GM10248 (cell line): ENCODE measurements at regions not wholly inside any gene's neighbourhood (a gene's known extent, or its start where the extent isn't known, plus 50 kb on each side); places are given as distances from the start of the nearest gene placed in this dataset.

Experiments used
- CTCF ChIA-PET: fragments of 300-600 bp; sonication (Branson Sonifier 250); formaldehyde crosslinking; extraction: SDS; loops from one replicate; lab custom pipeline; 2021; ENCODE audit warnings: antibody characterized with exemption; lab: Yijun Ruan, JAX
- POLR2A ChIA-PET: fragments of 350-650 bp; sonication (Branson Sonifier 250); formaldehyde crosslinking; extraction: SDS; loops from one replicate; lab custom pipeline; 2020; ENCODE audit warnings: antibody characterized with exemption; lab: Yijun Ruan, JAX
- DNase-seq: peaks from one replicate; pipeline ENCODE4 v3.0.0; 2012; ENCODE audit errors: extremely low spot score
- CTCF ChIP-seq: IDR thresholded peaks from 2 replicates; pipeline ENCODE4 v1.5.1; 2012; ENCODE audit warnings: mild to moderate bottlenecking, low read depth; ENCODE audit errors: extremely low read depth, missing control alignments, control extremely low read depth

GRCh38 chr7:136174477-136175125 is 197.4 kb upstream of the MTPN start:
- POLR2A ChIA-PET = no interaction called here
- no peak for TF ChIP-seq CTCF
- CTCF ChIA-PET = interaction anchor here (0.9 kb wide), 1 partner anchor 10 kb away, joined by 3 read pairs; no protein-coding TSS in a partner anchor
- no peak for DNase-seq

DNA sequence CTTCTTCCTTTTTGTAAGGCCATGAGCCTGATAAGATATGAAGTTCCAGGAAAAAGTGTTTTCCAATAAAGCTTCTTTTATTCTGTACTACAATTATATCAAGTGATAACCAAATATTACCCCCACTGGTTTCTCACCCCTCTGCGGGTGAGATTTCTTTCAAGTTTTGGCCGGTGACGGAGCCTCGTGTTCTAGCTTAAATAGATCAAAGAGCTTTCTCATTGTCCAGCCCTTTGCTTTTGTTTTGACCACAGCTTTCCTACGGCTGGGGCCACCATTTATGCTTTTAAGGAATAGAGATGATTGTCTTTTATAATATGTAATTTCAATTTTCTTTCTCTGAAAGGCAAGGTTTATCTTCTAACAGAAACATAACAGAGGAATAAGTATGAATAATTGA is 196.7 kb upstream of the MTPN start:
- no peak for TF ChIP-seq CTCF
- POLR2A ChIA-PET = no interaction called here
- CTCF ChIA-PET = interaction anchor here (0.9 kb wide), 1 partner anchor 9 kb away, joined by 3 read pairs; no protein-coding TSS in a partner anchor
- no peak for DNase-seq

- ChIA-PET CTCF (interaction anchor here (1.0 to 3.9 kb wide), 3 partner anchors 7 to 56 kb away, joined by 4 to 21 read pairs (median 4); no protein-coding TSS in a partner anchor), POLR2A (no interaction called here)
- no peak for TF ChIP-seq CTCF
- DNase-seq = no peak
These were observed 194.1 kb upstream of the MTPN start for GRCh38 chr7:136171233-136171632.

- POLR2A ChIA-PET = no interaction called here
- TF ChIP-seq CTCF = no peak
- CTCF ChIA-PET = interaction anchor here (0.8 to 3.9 kb wide), 3 partner anchors 9 to 16 kb away, joined by 3 to 21 read pairs (median 6); no protein-coding TSS in a partner anchor
- DNase-seq = no peak
These were observed 191.7 kb upstream of the MTPN start for GRCh38 chr7:136168821-136169220.

DNA sequence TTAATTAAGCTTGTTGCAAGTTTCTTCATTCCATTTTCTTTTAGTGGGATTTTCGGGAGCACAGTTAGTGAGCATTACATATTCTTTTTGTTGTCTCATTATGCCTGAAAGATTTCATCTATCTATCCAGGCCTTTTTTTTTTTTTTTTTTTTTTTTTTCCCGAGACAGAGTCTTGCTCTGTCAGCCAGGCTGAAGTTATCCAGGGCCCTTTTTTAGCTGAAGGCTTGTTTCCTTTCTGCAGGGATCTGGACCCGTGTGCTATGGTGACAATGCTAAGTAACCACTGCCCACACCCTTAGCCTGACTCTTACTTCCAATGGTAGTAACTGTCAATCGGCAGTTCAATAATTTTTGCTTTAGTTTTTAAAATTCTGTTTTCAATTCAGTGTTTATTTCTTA is 190.8 kb upstream of the MTPN start:
- ChIA-PET CTCF (interaction anchor here (3.9 kb wide), 1 partner anchor 10 kb away, joined by 21 read pairs; no protein-coding TSS in a partner anchor), POLR2A (interaction anchor here (0.7 kb wide), 1 partner anchor 290 kb away, joined by 3 read pairs; no protein-coding TSS in a partner anchor)
- no peak for TF ChIP-seq CTCF
- DNase-seq = no peak

- no peak for TF ChIP-seq CTCF
- ChIA-PET POLR2A (no interaction called here), CTCF (interaction anchor here (0.8 to 1.3 kb wide), 3 partner anchors 11 to 13 kb away, joined by 3 read pairs; no protein-coding TSS in a partner anchor)
- DNase-seq = no peak
These were observed 189.4 kb upstream of the MTPN start for GRCh38 chr7:136166521-136166920.
